Ovary (tissue), 7 donors: ENCODE measurements at regions not wholly inside any gene's neighbourhood (a gene's known extent, or its start where the extent isn't known, plus 50 kb on each side); places are given as distances from the start of the nearest gene placed in this dataset.

Experiments
- DNase-seq, 5 donors: peaks; one replicate each; pipeline ENCODE4 v3.0.0-alpha.2; 2019 to 2020
- H3K27ac ChIP-seq, 2 donors: fragments of 200-600 bp; one replicate each; pipeline versions ENCODE4 v1.5.1 to v1.8.0; 2019 to 2022
- H3K27me3 ChIP-seq: fragments of 200-600 bp; one replicate; pipeline ENCODE4 v1.8.0; 2022
- H3K36me3 ChIP-seq: fragments of 200-600 bp; sonication (generic); one replicate; pipeline ENCODE4 v1.5.1; 2019
- H3K4me1 ChIP-seq: one replicate; pipeline ENCODE4 v1.8.1; 2013; ENCODE audit warnings: mild to moderate bottlenecking, moderate library complexity; ENCODE audit not compliant: insufficient read depth
- H3K4me3 ChIP-seq: fragments of 200-600 bp; sonication (generic); one replicate; pipeline ENCODE4 v1.5.1; 2017
- H3K9me3 ChIP-seq, 2 donors: fragments of 200-600 bp in 1 of 2; sonication (generic) in 1 of 2; one replicate each; pipeline versions ENCODE4 v1.5.1 to v1.8.1; 2013 to 2019; ENCODE audit warnings: mild to moderate bottlenecking in 1 of 2, moderate library complexity in 1 of 2
- CTCF ChIP-seq, 3 donors: fragments of 450-650 bp in 2 of 3; fragments of 200-600 bp in 1 of 3; IDR thresholded peaks; one replicate each; pipeline versions ENCODE4 v1.5.1 to v1.8.0; 2016 to 2022; ENCODE audit warnings: antibody characterized with exemption in 3 of 3, mild to moderate bottlenecking in 1 of 3
- EP300 ChIP-seq: sonication (generic); formaldehyde crosslinking; IDR thresholded peaks from one replicate; pipeline ENCODE4 v1.6.1; 2017; ENCODE audit warnings: antibody characterized with exemption
- POLR2A ChIP-seq: fragments of 450-650 bp; IDR thresholded peaks from one replicate; pipeline ENCODE4 v1.6.1; 2017; ENCODE audit warnings: antibody characterized with exemption, mild to moderate bottlenecking, moderate library complexity
- WGBS, 3 donors: extraction: QIAGEN DNeasy Blood & Tissue Kit in 1 of 3; methylation state at CpG; one replicate each; pipeline versions ENCODE4 v1.1.5 to v1.1.7; 2013 to 2017; 5-methylcytosine and 5-hydroxymethylcytosine counted together
- intact Hi-C, 4 donors: fragments of 100-400 bp; cut with DNase I; formaldehyde crosslinking; loops; one replicate each; pipeline versions ENCODE4 v1.11.0 to v1.15.1; 2022 to 2023
- donor health status: DM: no; HTN: no; CAD: no; lungs with moderate emphysema.
- donor health status: DM: no; HTN: no; CAD: no.
- donor health status: Bipolar disorder and iron deficiency.
- donor health status: DM: no; HTN: no; CAD: no.
- donor health status: DM: yes; HTN: yes; CAD: no.

DNA sequence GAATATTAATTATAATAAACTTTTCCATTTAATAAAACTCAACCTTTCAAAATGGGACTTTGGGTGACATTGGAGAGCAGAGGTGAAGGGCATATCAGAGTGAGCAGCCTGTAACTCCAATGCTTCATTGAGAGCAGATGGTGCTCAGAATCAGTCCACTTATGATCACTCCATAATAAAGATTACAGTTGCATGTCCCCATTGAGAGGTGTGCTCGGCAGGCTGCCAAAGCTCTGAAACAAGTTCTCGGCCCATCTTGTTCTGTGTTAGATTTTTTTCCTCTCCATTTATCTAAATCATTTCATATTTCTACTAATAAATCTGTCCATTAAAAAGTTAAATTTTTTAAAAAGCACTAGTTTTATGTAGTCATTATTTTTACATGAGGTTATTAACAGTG lies 1786.4 kb upstream of the WWC1 start:
- H3K27me3 ChIP-seq, result no peaks in the 10 kb centered on the region
- no peak for DNase-seq
- no peak for TF ChIP-seq CTCF (IDR thresholded peaks at IDR 0.05)
- no peak for TF ChIP-seq POLR2A
- no peak for TF ChIP-seq EP300
- WGBS, 3 donors, result 65 to 73% (median 67%) methylated on average over 2 of the region's 2 CpGs
- H3K4me1 ChIP-seq, result no peaks in the 10 kb centered on the region
- intact Hi-C loops, result no loop called here
- no peaks in the 10 kb centered on the region for H3K9me3 ChIP-seq
- no peak overlapping the region for H3K4me3 ChIP-seq
- no peak overlapping the region for H3K27ac ChIP-seq
- no peaks in the 10 kb centered on the region for H3K36me3 ChIP-seq

GRCh38 chr5:166505544-166505943 lies 1785.9 kb upstream of the WWC1 start:
- no peaks in the 10 kb centered on the region for H3K4me1 ChIP-seq
- H3K36me3 ChIP-seq, result no peaks in the 10 kb centered on the region
- no peak for TF ChIP-seq CTCF (IDR thresholded peaks at IDR 0.05)
- no peak for TF ChIP-seq EP300
- no peak for TF ChIP-seq POLR2A
- no peaks in the 10 kb centered on the region for H3K9me3 ChIP-seq
- H3K4me3 ChIP-seq, result no peak overlapping the region
- intact Hi-C loops, result no loop called here
- no peaks in the 10 kb centered on the region for H3K27me3 ChIP-seq
- no peak for DNase-seq
- H3K27ac ChIP-seq, result no peak overlapping the region

GRCh38 chr5:166507810-166508425 lies 1783.5 kb upstream of the WWC1 start:
- WGBS, 3 donors, result 83 to 84% (median 84%) methylated on average over 2 of the region's 2 CpGs
- TF ChIP-seq CTCF (IDR thresholded peaks at IDR 0.05) (no peak), EP300 (no peak), POLR2A (no peak)
- no peaks in the 10 kb centered on the region for H3K36me3 ChIP-seq
- DNase-seq, result no peak
- H3K27ac ChIP-seq, result no peak overlapping the region
- no peaks in the 10 kb centered on the region for H3K4me1 ChIP-seq
- no peaks in the 10 kb centered on the region for H3K27me3 ChIP-seq
- intact Hi-C loops, result no loop called here
- no peaks in the 10 kb centered on the region for H3K9me3 ChIP-seq
- H3K4me3 ChIP-seq, result no peak overlapping the region

GRCh38 chr5:166509085-166509484 lies 1782.4 kb upstream of the WWC1 start:
- Histone ChIP-seq H3K36me3 (no peaks in the 10 kb centered on the region), H3K9me3 (no peaks in the 10 kb centered on the region), H3K4me1 (no peaks in the 10 kb centered on the region), H3K27ac (no peak overlapping the region), H3K27me3 (no peaks in the 10 kb centered on the region), H3K4me3 (no peak overlapping the region)
- WGBS, 3 donors, result 47 to 66% (median 52%) methylated on average over 3 of the region's 3 CpGs
- intact Hi-C loops, result no loop called here
- DNase-seq, result no peak
- TF ChIP-seq CTCF (IDR thresholded peaks at IDR 0.05), result no peak
- TF ChIP-seq EP300, result no peak
- no peak for TF ChIP-seq POLR2A
